ENCODE measurements at regions not wholly inside any gene's neighbourhood (a gene's known extent, or its start where the extent isn't known, plus 50 kb on each side); places are given as distances from the start of the nearest gene placed in this dataset.

DNA sequence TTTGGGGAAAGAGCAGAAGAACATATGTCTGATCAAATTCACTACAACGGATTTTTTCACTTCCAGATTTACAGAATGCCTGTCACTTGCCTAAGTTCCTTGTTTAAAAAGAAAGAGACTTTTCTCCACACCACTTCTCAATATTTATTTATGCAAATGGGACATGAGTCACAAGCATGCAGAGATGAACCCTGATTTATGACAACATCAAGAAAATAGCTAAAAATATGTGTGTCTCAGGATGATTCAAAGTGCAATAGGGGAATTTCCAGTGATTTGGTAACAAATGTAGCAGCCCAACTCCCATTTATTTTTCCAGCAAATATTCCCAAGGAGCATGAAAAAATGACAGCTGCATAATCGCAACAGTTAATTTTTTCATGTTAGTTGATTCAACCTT lies 180.4 kb upstream of the FAT1 start (continued):
- TF ChIP-seq YY1 (IDR thresholded peaks at IDR 0.05; ENCODE audit: low read depth, low read length) (no peak), SIX5 (IDR thresholded peaks at IDR 0.05; ENCODE audit: low read depth, low read length) (no peak), TEAD4 (IDR thresholded peaks at IDR 0.05; ENCODE audit: low read depth, low read length) (no peak), SP2 (IDR thresholded peaks at IDR 0.05; ENCODE audit: low read length) (no peak)

Data from H1 (cell line).